Spleen (tissue), 7 donors: ENCODE measurements at regions not wholly inside any gene's neighbourhood (a gene's known extent, or its start where the extent isn't known, plus 50 kb on each side); places are given as distances from the start of the nearest gene placed in this dataset.

ENCODE experiments used
- CTCF ChIP-seq, 11 experiments: fragments of 200-600 bp in 7 of 11; fragments of 450-650 bp in 4 of 11; sonication (generic) in 4 of 11; IDR thresholded peaks in 8 of 11; conservative IDR thresholded peaks in 3 of 11; 1 replicate in 7 of 11; 2 replicates in 4 of 11; pipeline versions ENCODE4 v1.4.0 to v1.8.0; 2016 to 2021; ENCODE audit warnings: antibody characterized with exemption in 11 of 11, inconsistent platforms in 4 of 11, mild to moderate bottlenecking in 1 of 11
- POLR2A ChIP-seq, 3 donors: fragments of 450-650 bp; IDR thresholded peaks; one replicate each; pipeline ENCODE4 v1.5.1; 2017; ENCODE audit warnings: antibody characterized with exemption in 3 of 3, mild to moderate bottlenecking in 1 of 3
- POLR2AphosphoS5 ChIP-seq, 3 donors: sonication (generic); formaldehyde crosslinking; IDR thresholded peaks; one replicate each; pipeline ENCODE4 v1.5.1; 2017; ENCODE audit warnings: antibody characterized with exemption in 3 of 3
- donor health status: DM: no; HTN: no; CAD: no; lungs with moderate emphysema.
- donor health status: DM: no; HTN: no; CAD: no.
- donor health status: DM: no; HTN: no; CAD: no.

- no peak for TF ChIP-seq CTCF (IDR thresholded peaks at IDR 0.05 in 8 of 11, conservative IDR thresholded peaks at IDR 0.05 in 3 of 11)
- no peak for TF ChIP-seq POLR2A (IDR thresholded peaks at IDR 0.05)
- TF ChIP-seq POLR2AphosphoS5 (IDR thresholded peaks at IDR 0.05) = no peak
These were observed 50.1 kb upstream of the FBXL17 start for GRCh38 chr5:108432024-108432423.
